H1 (cell line): ENCODE measurements at regions not wholly inside any gene's neighbourhood (a gene's known extent, or its start where the extent isn't known, plus 50 kb on each side); places are given as distances from the start of the nearest gene placed in this dataset.

Experiments
- CTCF ChIA-PET: fragments of 300-600 bp; sonication (Branson Sonifier 250); formaldehyde crosslinking; loops from one replicate; lab custom pipeline; 2021; ENCODE audit not compliant: partially characterized antibody; lab: Charles Lee
- POLR2A ChIA-PET: fragments of 300-600 bp; sonication (Branson Sonifier 250); formaldehyde crosslinking; loops from one replicate; lab custom pipeline; 2021; ENCODE audit warnings: inconsistent platforms; ENCODE audit not compliant: partially characterized antibody; lab: Charles Lee
- DNase-seq, 2 experiments: peaks; one replicate each; pipeline versions ENCODE4 v3.0.0 to v3.0.0-alpha.2; 2010 to 2022; ENCODE audit warnings: low spot score in 2 of 2, low read depth in 1 of 2, mixed read lengths in 1 of 2
- FAIRE-seq: peaks from 2 replicates; lab custom pipeline; 2011; peaks lifted over from hg19 to GRCh38; lab: Jason Lieb, UNC
- H2AFZ ChIP-seq: 2 replicates; pipeline ENCODE4 v1.8.1; 2012; ENCODE audit warnings: low read length, inconsistent platforms
- H2AK5ac ChIP-seq: 2 replicates; pipeline ENCODE4 v1.6.1; 2013; ENCODE audit warnings: low read depth, low read length
- H2BK120ac ChIP-seq: replicated peaks from 2 replicates; pipeline ENCODE3; 2013; ENCODE audit warnings: low read depth, low read length, inconsistent platforms
- H2BK12ac ChIP-seq: 2 replicates; pipeline ENCODE4 v1.6.1; 2013; ENCODE audit warnings: low read depth, low read length
- H2BK15ac ChIP-seq: 2 replicates; pipeline ENCODE4 v1.6.1; 2013; ENCODE audit warnings: low read length
- H2BK20ac ChIP-seq: 2 replicates; pipeline ENCODE4 v1.6.1; 2013; ENCODE audit warnings: low read length
- H2BK5ac ChIP-seq: 2 replicates; pipeline ENCODE4 v1.6.1; 2013; ENCODE audit warnings: low read depth, low read length
- H3K14ac ChIP-seq: 2 replicates; pipeline ENCODE4 v1.6.1; 2013; ENCODE audit warnings: inconsistent platforms; ENCODE audit not compliant: insufficient read length
- H3K18ac ChIP-seq: 2 replicates; pipeline ENCODE4 v1.6.1; 2013; ENCODE audit warnings: low read length; ENCODE audit errors: extremely low read depth
- H3K23ac ChIP-seq: 2 replicates; pipeline ENCODE4 v1.6.1; 2013; ENCODE audit warnings: inconsistent platforms; ENCODE audit not compliant: insufficient read length
- H3K23me2 ChIP-seq: 2 replicates; pipeline ENCODE4 v1.6.1; 2013; ENCODE audit warnings: low read depth, low read length
- H3K27ac ChIP-seq: 2 replicates; pipeline ENCODE4 v1.6.1; 2011; ENCODE audit warnings: low read depth, low read length, inconsistent platforms
- H3K27me3 ChIP-seq, 4 experiments: replicated peaks in 1 of 4; 1 replicate in 1 of 4; 2 replicates in 3 of 4; pipeline versions ENCODE4 v1.6.1 to v1.8.1; 2011 to 2013; ENCODE audit warnings: low read length in 3 of 4, mild to moderate bottlenecking in 3 of 4, inconsistent platforms in 2 of 4, mixed read lengths in 2 of 4, moderate library complexity in 1 of 4; ENCODE audit not compliant: control insufficient read depth in 3 of 4, insufficient read depth in 3 of 4; ENCODE audit errors: extremely low read depth in 1 of 4
- H3K36me3 ChIP-seq, 4 experiments: 2 replicates each; pipeline versions ENCODE4 v1.6.1 to v1.8.1; 2011 to 2013; ENCODE audit warnings: mild to moderate bottlenecking in 4 of 4, low read length in 3 of 4, moderate library complexity in 2 of 4, control low read depth in 1 of 4, inconsistent platforms in 1 of 4; ENCODE audit not compliant: insufficient read depth in 4 of 4, control insufficient read depth in 2 of 4
- H3K4ac ChIP-seq: replicated peaks from 2 replicates; pipeline ENCODE3; 2013; ENCODE audit warnings: low read length, low read depth, mixed read lengths, inconsistent platforms; ENCODE audit not compliant: insufficient read length
- H3K4me1 ChIP-seq, 4 experiments: replicated peaks in 1 of 4; 1 replicate in 1 of 4; 2 replicates in 3 of 4; pipeline versions ENCODE4 v1.6.1 to v1.8.1; 2011 to 2013; ENCODE audit warnings: low read length in 3 of 4, inconsistent platforms in 2 of 4, mixed read lengths in 1 of 4; ENCODE audit not compliant: insufficient read depth in 4 of 4, control insufficient read depth in 3 of 4
- H3K4me2 ChIP-seq, 2 experiments: 2 replicates each; pipeline versions ENCODE4 v1.6.1 to v1.8.1; 2011 to 2013; ENCODE audit warnings: low read depth in 2 of 2, low read length in 2 of 2, control low read depth in 1 of 2, inconsistent platforms in 1 of 2, mild to moderate bottlenecking in 1 of 2; ENCODE audit not compliant: insufficient read depth in 1 of 2
- H3K4me3 ChIP-seq, 4 experiments: fragments of 200-600, 300-600 bp in 1 of 4; sonication (generic), shearing (Covaris generic), sonication (Bioruptor Twin) in 1 of 4; 2 replicates each; pipeline versions ENCODE4 v1.5.1 to v1.8.1; 2011 to 2016; ENCODE audit warnings: low read length in 4 of 4, low read depth in 3 of 4, control low read depth in 2 of 4, inconsistent platforms in 2 of 4, mild to moderate bottlenecking in 2 of 4, mixed read lengths in 1 of 4, moderate library complexity in 1 of 4; ENCODE audit not compliant: insufficient read depth in 2 of 4; ENCODE audit errors: extremely low read depth in 1 of 4
- H3K56ac ChIP-seq: replicated peaks from 2 replicates; pipeline ENCODE3; 2013; ENCODE audit warnings: low read depth, mild to moderate bottlenecking, mixed read lengths, low read length, inconsistent platforms; ENCODE audit not compliant: insufficient read length
- H3K79me1 ChIP-seq: 2 replicates; pipeline ENCODE4 v1.6.1; 2013; ENCODE audit warnings: low read depth, low read length, control low read depth
- H3K79me2 ChIP-seq, 2 experiments: 2 replicates each; pipeline versions ENCODE4 v1.6.1 to v1.8.1; 2012 to 2013; ENCODE audit warnings: low read length in 2 of 2, mild to moderate bottlenecking in 2 of 2, inconsistent platforms in 1 of 2; ENCODE audit not compliant: insufficient read depth in 2 of 2, control insufficient read depth in 1 of 2
- H3K9ac ChIP-seq, 4 experiments: replicated peaks in 1 of 4; 1 replicate in 1 of 4; 2 replicates in 3 of 4; pipeline versions ENCODE4 v1.6.1 to v1.8.1; 2011 to 2013; ENCODE audit warnings: low read depth in 3 of 4, low read length in 3 of 4, control low read depth in 2 of 4, mild to moderate bottlenecking in 2 of 4, moderate library complexity in 2 of 4, inconsistent platforms in 1 of 4; ENCODE audit errors: extremely low read depth in 1 of 4
- H3K9me3 ChIP-seq, 2 experiments: 2 replicates each; pipeline versions ENCODE4 v1.6.1 to v1.8.1; 2012 to 2013; ENCODE audit warnings: mild to moderate bottlenecking in 2 of 2, moderate library complexity in 2 of 2, control low read depth in 1 of 2, inconsistent platforms in 1 of 2, low read depth in 1 of 2, low read length in 1 of 2, mixed read lengths in 1 of 2; ENCODE audit not compliant: insufficient read depth in 2 of 2
- H4K20me1 ChIP-seq, 2 experiments: replicated peaks in 1 of 2; 2 replicates each; pipeline versions ENCODE3 to v1.8.1; 2011 to 2013; ENCODE audit warnings: inconsistent platforms in 2 of 2, low read length in 2 of 2, mild to moderate bottlenecking in 1 of 2; ENCODE audit not compliant: insufficient read depth in 2 of 2, control insufficient read depth in 1 of 2
- H4K5ac ChIP-seq: 2 replicates; pipeline ENCODE4 v1.6.1; 2013; ENCODE audit warnings: low read length, low read depth, mixed read lengths, inconsistent platforms; ENCODE audit not compliant: insufficient read length
- H4K8ac ChIP-seq: 2 replicates; pipeline ENCODE4 v1.8.0; 2013; ENCODE audit warnings: mild to moderate bottlenecking, moderate library complexity, low read length, inconsistent platforms; ENCODE audit not compliant: insufficient read depth; ENCODE audit errors: extremely low read depth
- H4K91ac ChIP-seq: replicated peaks from 2 replicates; pipeline ENCODE3; 2013; ENCODE audit warnings: low read length, mixed read lengths, inconsistent platforms; ENCODE audit not compliant: insufficient read length
- ATF3 ChIP-seq: IDR thresholded peaks from 2 replicates; pipeline ENCODE4 v1.6.1; 2011; ENCODE audit warnings: low read depth, mild to moderate bottlenecking, low read length; ENCODE audit not compliant: insufficient read depth
- CHD1 ChIP-seq: IDR thresholded peaks from 2 replicates; pipeline ENCODE4 v1.6.1; 2012; ENCODE audit warnings: low read depth, low read length, improper control_type of control experiment
- CHD2 ChIP-seq: IDR thresholded peaks from 2 replicates; pipeline ENCODE4 v1.6.1; 2012; ENCODE audit warnings: low read length, improper control_type of control experiment
- HDAC2 ChIP-seq, 2 experiments: fragments of 300-600 bp in 1 of 2; sonication (generic) in 1 of 2; IDR thresholded peaks; 2 replicates each; pipeline ENCODE4 v1.6.1; 2011 to 2012; ENCODE audit warnings: low read depth in 2 of 2, low read length in 2 of 2, mild to moderate bottlenecking in 2 of 2, moderate library complexity in 2 of 2, borderline replicate concordance in 1 of 2, inconsistent platforms in 1 of 2
- JUND ChIP-seq: IDR thresholded peaks from 2 replicates; pipeline ENCODE4 v1.6.1; 2011; ENCODE audit warnings: mild to moderate bottlenecking, improper control_type of control experiment, low read length
- MAX ChIP-seq: IDR thresholded peaks from 2 replicates; pipeline ENCODE4 v1.6.1; 2012; ENCODE audit warnings: inconsistent platforms
- PHF8 ChIP-seq: fragments of 200-600 bp; sonication (generic); conservative IDR thresholded peaks from 2 replicates; pipeline ENCODE4 v1.7.1; 2012; ENCODE audit warnings: low read depth, mild to moderate bottlenecking, inconsistent platforms, low read length, moderate library complexity
- RFX5 ChIP-seq: IDR thresholded peaks from 2 replicates; pipeline ENCODE4 v1.6.1; 2011; ENCODE audit warnings: low read depth, low read length, improper control_type of control experiment, borderline replicate concordance
- RNF2 ChIP-seq: fragments of 200-900, 300-1000 bp; sonication (generic); IDR thresholded peaks from 2 replicates; pipeline ENCODE4 v1.7.1; 2016; ENCODE audit warnings: borderline replicate concordance, low read depth, mild to moderate bottlenecking, antibody characterized with exemption, low read length; ENCODE audit not compliant: poor library complexity, severe bottlenecking; ENCODE audit errors: missing control alignments
- SAP30 ChIP-seq: fragments of 300-600 bp; sonication (generic); IDR thresholded peaks from 2 replicates; pipeline ENCODE4 v1.7.1; 2012; ENCODE audit warnings: low read length, moderate library complexity, mild to moderate bottlenecking, inconsistent platforms; ENCODE audit not compliant: insufficient read depth, insufficient replicate concordance
- TAF1 ChIP-seq: IDR thresholded peaks from 2 replicates; pipeline ENCODE4 v1.6.1; 2011; ENCODE audit warnings: mild to moderate bottlenecking, low read depth, low read length
- TAF7 ChIP-seq: optimal IDR thresholded peaks from 2 replicates; pipeline ENCODE3; 2011; ENCODE audit warnings: low read depth, mild to moderate bottlenecking, inconsistent platforms, low read length, moderate library complexity, borderline replicate concordance
- ZNF274 ChIP-seq: IDR thresholded peaks from 2 replicates; pipeline ENCODE4 v1.7.0; 2012; ENCODE audit warnings: low read length, borderline replicate concordance; ENCODE audit errors: extremely low read depth
- WGBS, 2 experiments: shearing (Covaris generic) in 1 of 2; methylation state at CpG; one replicate each; pipeline versions ENCODE4 v1.1.6 to v1.1.7; 2013 to 2015; ENCODE audit warnings: low lambda C conversion rate in 2 of 2, mixed read lengths in 2 of 2, inconsistent platforms in 1 of 2, low coverage in 1 of 2, missing lambda C conversion rate in 1 of 2; ENCODE audit not compliant: insufficient replicate concordance in 2 of 2, insufficient coverage in 1 of 2, insufficient read length in 1 of 2; ENCODE audit errors: extremely low coverage in 1 of 2, missing lambda C conversion rate in 1 of 2; 5-methylcytosine and 5-hydroxymethylcytosine counted together

GRCh38 chr2:205877496-205877895 lies 195.2 kb downstream of the NRP2 start:
- Histone ChIP-seq H3K79me1 (no peaks in the 10 kb centered on the region), H2BK12ac (no peak overlapping the region), H3K4ac (no peak overlapping the region), H4K20me1 (no peaks in the 10 kb centered on the region), H4K5ac (no peak overlapping the region), H2BK120ac (no peak overlapping the region), H3K36me3 (no peaks in the 10 kb centered on the region), H2BK15ac (no peak overlapping the region), H3K56ac (no peak overlapping the region), H3K4me2 (no peak overlapping the region), H3K27me3 (no peaks in the 10 kb centered on the region), H3K27ac (no peak overlapping the region), H2BK5ac (no peak overlapping the region), H2AK5ac (no peak overlapping the region), H3K14ac (no peak overlapping the region), H4K8ac (no peak overlapping the region), H3K9ac (no peak overlapping the region), H3K9me3 (no peaks in the 10 kb centered on the region), H4K91ac (no peak overlapping the region), H3K4me3 (no peak overlapping the region), H3K18ac (no peak overlapping the region), H2BK20ac (no peak overlapping the region), H3K79me2 (no peaks in the 10 kb centered on the region), H2AFZ (no peak overlapping the region), H3K23ac (no peak overlapping the region), H3K23me2 (no peaks in the 10 kb centered on the region; the same call in 1 of the 2 replicates), H3K4me1 (peaks cover 0 to under 1% (median 0%) of the 10 kb centered on the region in 4 experiments; a peak in 2 of 7 replicates)
- DNase-seq (no peak), FAIRE-seq (no peak)
- ChIA-PET CTCF (interaction anchor here (0.7 to 1.7 kb wide), 2 partner anchors 102 to 103 kb away, joined by 3 to 7 read pairs; no protein-coding TSS in a partner anchor), POLR2A (no interaction called here)
- 89% methylated on average over 3 of the region's 3 CpGs; no CpG with 5 or more reads in 1 of the 2 experiments for WGBS, 2 experiments
- TF ChIP-seq ZNF274, result no peak
- no peak for TF ChIP-seq MAX
- no peak for TF ChIP-seq RNF2
- TF ChIP-seq PHF8, result no peak
- no peak for TF ChIP-seq CHD1
- TF ChIP-seq TAF7, result no peak
- TF ChIP-seq RFX5, result no peak
- no peak for TF ChIP-seq ATF3
- TF ChIP-seq TAF1, result no peak
- TF ChIP-seq CHD2, result no peak
- TF ChIP-seq HDAC2 (IDR thresholded peaks at IDR 0.05; ENCODE audit: borderline replicate concordance in 1 of 2, low read depth in 2 of 2, low read length in 2 of 2), result no peak
- no peak for TF ChIP-seq JUND
- TF ChIP-seq SAP30, result no peak
